ENCODE measurements at regions not wholly inside any gene's neighbourhood (a gene's known extent, or its start where the extent isn't known, plus 50 kb on each side); places are given as distances from the start of the nearest gene placed in this dataset.

- DNase-seq (ENCODE audit: low read depth) = no peak
- no peak for TF ChIP-seq CTCF (IDR thresholded peaks at IDR 0.05; ENCODE audit: control insufficient read depth, insufficient read depth, low read depth, low read length, missing control alignments)
- H3K4me3 ChIP-seq (ENCODE audit: control insufficient read depth, low read depth, low read length) = no peak overlapping the region
Measured at GRCh38 chr2:105582952-105583660, 161.6 kb upstream of the NCK2 start.

DNA sequence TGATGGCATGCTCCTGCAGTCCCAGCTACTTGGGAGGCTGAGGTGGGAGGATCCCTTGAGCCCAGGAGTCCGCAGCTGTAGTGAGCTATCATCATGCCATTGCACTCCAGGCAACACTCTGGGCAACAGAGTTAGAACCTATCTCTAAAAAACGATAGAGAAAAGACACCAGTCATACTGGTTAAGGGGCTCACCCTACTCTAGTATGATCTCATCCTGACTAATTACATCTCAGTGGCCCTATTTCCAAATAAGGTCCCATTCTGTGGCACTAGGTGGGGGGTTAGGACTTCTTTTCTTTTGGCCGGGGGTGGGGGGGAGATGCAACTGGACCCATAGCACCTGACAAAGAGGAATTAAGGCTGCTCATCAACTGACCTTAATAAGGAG lies 163.2 kb upstream of the NCK2 start:
- DNase-seq (ENCODE audit: low read depth) = no peak
- no peak overlapping the region for H3K4me3 ChIP-seq (ENCODE audit: control insufficient read depth, low read depth, low read length)
- no peak for TF ChIP-seq CTCF (IDR thresholded peaks at IDR 0.05; ENCODE audit: control insufficient read depth, insufficient read depth, low read depth, low read length, missing control alignments)

GRCh38 chr2:105580870-105581554 lies 163.7 kb upstream of the NCK2 start:
- no peak for DNase-seq (ENCODE audit: low read depth)
- H3K4me3 ChIP-seq (ENCODE audit: control insufficient read depth, low read depth, low read length) = no peak overlapping the region
- TF ChIP-seq CTCF (IDR thresholded peaks at IDR 0.05; ENCODE audit: control insufficient read depth, insufficient read depth, low read depth, low read length, missing control alignments) = no peak

DNA sequence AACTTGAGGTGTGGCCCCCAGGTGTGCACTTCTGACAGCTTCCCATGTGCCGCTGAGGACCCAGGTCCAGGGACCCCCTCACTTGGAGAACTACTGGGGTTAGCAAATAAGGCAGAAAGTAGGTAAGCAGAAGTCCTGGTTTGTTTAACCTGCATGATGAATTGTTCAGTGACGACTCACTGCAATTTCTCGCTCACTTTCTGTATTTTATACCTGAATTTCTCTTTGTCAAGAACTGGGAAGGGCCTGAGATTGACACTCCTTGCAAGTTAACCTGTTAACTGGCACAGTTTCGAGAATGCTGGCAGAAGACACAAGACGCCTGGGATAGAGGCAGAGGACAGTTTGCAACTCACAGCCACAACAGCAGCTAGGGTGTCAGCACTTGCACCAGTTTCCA lies 164.5 kb upstream of the NCK2 start:
- H3K4me3 ChIP-seq (ENCODE audit: control insufficient read depth, low read depth, low read length) = no peak overlapping the region
- DNase-seq (ENCODE audit: low read depth) = no peak
- no peak for TF ChIP-seq CTCF (IDR thresholded peaks at IDR 0.05; ENCODE audit: control insufficient read depth, insufficient read depth, low read depth, low read length, missing control alignments)

GRCh38 chr2:105578166-105578565 lies 166.5 kb upstream of the NCK2 start:
- H3K4me3 ChIP-seq (ENCODE audit: control insufficient read depth, low read depth, low read length) = no peak overlapping the region
- no peak for TF ChIP-seq CTCF (IDR thresholded peaks at IDR 0.05; ENCODE audit: control insufficient read depth, insufficient read depth, low read depth, low read length, missing control alignments)
- no peak for DNase-seq (ENCODE audit: low read depth)

DNA sequence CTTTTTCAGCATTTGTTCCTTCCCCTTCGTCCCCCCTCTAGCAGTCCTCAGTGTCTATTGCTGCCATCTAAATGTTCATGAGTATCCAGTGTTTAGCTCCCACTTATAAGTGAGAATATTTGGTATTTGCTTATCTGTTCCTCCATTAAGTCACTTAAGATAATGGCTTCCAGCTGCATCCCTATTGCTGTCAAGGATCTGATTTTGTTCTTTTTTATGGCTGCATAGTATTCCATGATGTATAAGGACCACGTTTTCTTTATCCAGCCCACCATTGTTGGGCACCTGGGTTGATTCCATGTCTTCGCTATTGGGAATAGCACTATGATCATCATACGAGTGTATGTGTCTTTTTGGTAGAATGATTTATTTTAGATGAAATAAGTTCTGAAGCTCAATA lies 166.9 kb upstream of the NCK2 start:
- no peak for TF ChIP-seq CTCF (IDR thresholded peaks at IDR 0.05; ENCODE audit: control insufficient read depth, insufficient read depth, low read depth, low read length, missing control alignments)
- no peak overlapping the region for H3K4me3 ChIP-seq (ENCODE audit: control insufficient read depth, low read depth, low read length)
- DNase-seq (ENCODE audit: low read depth) = no peak
